Chondrocyte (in vitro differentiated cells): ENCODE measurements at regions not wholly inside any gene's neighbourhood (a gene's known extent, or its start where the extent isn't known, plus 50 kb on each side); places are given as distances from the start of the nearest gene placed in this dataset.

ENCODE experiments used
- DNase-seq: peaks from one replicate; pipeline ENCODE4 v3.0.0; 2021; ENCODE audit warnings: mixed read lengths, low spot score
- H3K27ac Mint-ChIP-seq: one replicate; pipeline ENCODE4 v1.8.0; 2021; ENCODE audit warnings: mild to moderate bottlenecking, moderate library complexity, mixed read lengths; ENCODE audit not compliant: unreplicated experiment
- H3K27me3 Mint-ChIP-seq: 2 replicates; pipeline ENCODE4 v1.8.0; 2021; ENCODE audit warnings: low read depth, mixed read lengths
- H3K36me3 Mint-ChIP-seq: 2 replicates; pipeline ENCODE4 v1.8.0; 2021; ENCODE audit warnings: low read depth, mixed read lengths
- H3K4me1 Mint-ChIP-seq: 2 replicates; pipeline ENCODE4 v1.8.0; 2021; ENCODE audit warnings: low read depth, mild to moderate bottlenecking, mixed read lengths
- H3K4me3 Mint-ChIP-seq: one replicate; pipeline ENCODE4 v1.8.0; 2021; ENCODE audit warnings: mild to moderate bottlenecking, moderate library complexity, mixed read lengths; ENCODE audit not compliant: unreplicated experiment
- H3K9me3 Mint-ChIP-seq: 2 replicates; pipeline ENCODE4 v1.8.0; 2021; ENCODE audit warnings: low read depth, mixed read lengths
- TF ChIP-seq, protein P1 (sequence below): fragments of 200-600 bp; sonication (generic); IDR thresholded peaks from 2 replicates; pipeline ENCODE4 v1.5.0; 2021; ENCODE audit warnings: antibody characterized with exemption, mild to moderate bottlenecking, moderate library complexity

GRCh38 chr5:79898611-79899010 lies 92.5 kb downstream of the MTX3 start:
- peaks cover 1% of the 10 kb centered on the region for H3K36me3 Mint-ChIP-seq
- DNase-seq, result no peak
- no peak overlapping the region for H3K4me3 Mint-ChIP-seq
- H3K9me3 Mint-ChIP-seq, result no peaks in the 10 kb centered on the region
- H3K4me1 Mint-ChIP-seq, result no peaks in the 10 kb centered on the region
- H3K27me3 Mint-ChIP-seq, result peaks cover 25% of the 10 kb centered on the region
- no peak overlapping the region for H3K27ac Mint-ChIP-seq
- TF ChIP-seq, protein P1, sequence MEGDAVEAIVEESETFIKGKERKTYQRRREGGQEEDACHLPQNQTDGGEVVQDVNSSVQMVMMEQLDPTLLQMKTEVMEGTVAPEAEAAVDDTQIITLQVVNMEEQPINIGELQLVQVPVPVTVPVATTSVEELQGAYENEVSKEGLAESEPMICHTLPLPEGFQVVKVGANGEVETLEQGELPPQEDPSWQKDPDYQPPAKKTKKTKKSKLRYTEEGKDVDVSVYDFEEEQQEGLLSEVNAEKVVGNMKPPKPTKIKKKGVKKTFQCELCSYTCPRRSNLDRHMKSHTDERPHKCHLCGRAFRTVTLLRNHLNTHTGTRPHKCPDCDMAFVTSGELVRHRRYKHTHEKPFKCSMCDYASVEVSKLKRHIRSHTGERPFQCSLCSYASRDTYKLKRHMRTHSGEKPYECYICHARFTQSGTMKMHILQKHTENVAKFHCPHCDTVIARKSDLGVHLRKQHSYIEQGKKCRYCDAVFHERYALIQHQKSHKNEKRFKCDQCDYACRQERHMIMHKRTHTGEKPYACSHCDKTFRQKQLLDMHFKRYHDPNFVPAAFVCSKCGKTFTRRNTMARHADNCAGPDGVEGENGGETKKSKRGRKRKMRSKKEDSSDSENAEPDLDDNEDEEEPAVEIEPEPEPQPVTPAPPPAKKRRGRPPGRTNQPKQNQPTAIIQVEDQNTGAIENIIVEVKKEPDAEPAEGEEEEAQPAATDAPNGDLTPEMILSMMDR, result no peak

GRCh38 chr5:79893976-79894375 lies 97.1 kb downstream of the MTX3 start:
- no peak for DNase-seq
- Mint-ChIP-seq H3K4me3 (no peak overlapping the region), H3K27me3 (peaks cover 36% of the 10 kb centered on the region), H3K9me3 (no peaks in the 10 kb centered on the region), H3K36me3 (no peaks in the 10 kb centered on the region), H3K27ac (no peak overlapping the region), H3K4me1 (no peaks in the 10 kb centered on the region)
- TF ChIP-seq, protein P1, result no peak

GRCh38 chr5:79893485-79893884 lies 97.6 kb downstream of the MTX3 start:
- no peak overlapping the region for H3K27ac Mint-ChIP-seq
- no peaks in the 10 kb centered on the region for H3K4me1 Mint-ChIP-seq
- no peak for DNase-seq
- TF ChIP-seq, protein P1, result no peak
- no peaks in the 10 kb centered on the region for H3K36me3 Mint-ChIP-seq
- H3K27me3 Mint-ChIP-seq, result peaks cover 34% of the 10 kb centered on the region
- H3K4me3 Mint-ChIP-seq, result no peak overlapping the region
- no peaks in the 10 kb centered on the region for H3K9me3 Mint-ChIP-seq

DNA sequence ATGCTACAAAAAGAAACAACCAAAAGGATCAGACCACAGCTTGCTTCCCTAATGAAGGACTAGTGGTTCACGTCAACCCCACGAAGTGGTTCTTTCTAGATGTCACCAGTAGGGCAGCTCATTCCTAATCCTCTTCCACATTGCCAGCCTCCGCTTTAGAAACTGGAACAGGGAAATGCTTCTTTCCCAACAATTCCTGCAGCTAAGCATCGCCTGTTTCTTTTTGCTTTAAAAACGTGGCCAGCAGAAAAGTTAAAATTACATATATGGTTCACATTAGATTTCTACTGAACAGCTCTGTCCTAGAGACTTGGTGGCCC lies 100.2 kb downstream of the MTX3 start:
- TF ChIP-seq, protein P1, result peak; percentile 27
- no peaks in the 10 kb centered on the region for H3K4me1 Mint-ChIP-seq
- H3K27ac Mint-ChIP-seq, result no peak overlapping the region
- H3K36me3 Mint-ChIP-seq, result no peaks in the 10 kb centered on the region
- H3K4me3 Mint-ChIP-seq, result no peak overlapping the region
- peaks cover 9% of the 10 kb centered on the region for H3K9me3 Mint-ChIP-seq
- peaks cover 32% of the 10 kb centered on the region for H3K27me3 Mint-ChIP-seq
- no peak for DNase-seq

DNA sequence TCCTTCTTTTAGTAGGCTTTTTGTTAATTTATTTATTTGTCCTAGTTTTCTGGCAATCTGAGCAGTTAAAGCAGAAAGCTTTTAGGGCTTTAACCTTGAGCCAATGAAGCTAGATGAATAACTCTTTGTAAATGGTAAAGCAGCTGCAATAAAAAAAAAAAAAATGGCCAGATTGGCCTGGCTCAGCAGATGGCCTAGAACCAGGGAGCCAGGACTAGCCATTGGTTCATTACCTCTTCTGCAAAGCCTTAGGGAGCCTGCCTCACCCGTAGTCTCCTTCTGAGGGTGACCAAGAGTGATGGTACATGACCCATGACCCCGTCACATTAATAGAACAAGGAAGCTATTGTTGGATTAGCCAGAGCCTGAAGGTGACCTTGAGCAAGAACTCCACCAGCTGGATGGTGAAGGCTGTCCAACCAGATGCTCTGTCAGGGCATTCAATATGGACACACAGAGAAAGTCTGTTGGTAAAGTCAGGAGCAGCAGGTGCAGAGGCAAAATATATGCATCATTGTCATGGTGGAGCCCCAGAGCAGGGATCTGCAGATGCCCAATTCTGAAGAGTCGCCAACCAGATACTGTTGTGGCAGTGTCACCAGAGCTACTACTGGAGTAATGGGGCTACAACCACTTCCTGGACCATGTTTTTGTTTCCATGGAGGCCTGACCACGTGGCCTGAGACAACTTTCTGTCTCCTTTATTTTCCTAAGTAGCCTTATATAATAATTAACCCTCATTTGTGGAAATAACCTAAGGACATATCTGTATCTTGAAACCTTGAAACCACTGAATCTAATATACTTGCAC lies 100.7 kb downstream of the MTX3 start:
- Mint-ChIP-seq H3K27me3 (peaks cover 29% of the 10 kb centered on the region), H3K4me1 (no peaks in the 10 kb centered on the region), H3K36me3 (no peaks in the 10 kb centered on the region), H3K27ac (no peak overlapping the region), H3K9me3 (peaks cover 9% of the 10 kb centered on the region), H3K4me3 (no peak overlapping the region)
- TF ChIP-seq, protein P1, result no peak
- no peak for DNase-seq
